Pancreas (tissue), 10 donors: ENCODE measurements at regions not wholly inside any gene's neighbourhood (a gene's known extent, or its start where the extent isn't known, plus 50 kb on each side); places are given as distances from the start of the nearest gene placed in this dataset.

Experiments used
- ATAC-seq, 4 donors: fragments of 200-7000 bp; cut with Tn5 transposase; one replicate each; pipeline versions ENCODE4 v1.8.0 to v1.9.1; 2020; ENCODE audit warnings: mild to moderate bottlenecking in 4 of 4, moderate library complexity in 4 of 4
- DNase-seq, 6 donors: peaks; one replicate each; pipeline ENCODE4 v3.0.0-alpha.2; 2020
- FAIRE-seq: peaks from 2 replicates; lab custom pipeline; 2012; peaks lifted over from hg19 to GRCh38; lab: Jason Lieb, UNC
- H3K27ac ChIP-seq, 4 donors: fragments of 200-600 bp; sonication (generic); 1 replicate in 3 of 4; 2 replicates in 1 of 4; pipeline versions ENCODE4 v1.5.0 to v1.8.0; 2020
- H3K27me3 ChIP-seq, 4 donors: fragments of 200-600 bp; one replicate each; pipeline ENCODE4 v1.8.0; 2021
- H3K36me3 ChIP-seq, 3 donors: fragments of 200-600 bp; sonication (generic) in 1 of 3; one replicate each; pipeline versions ENCODE4 v1.5.0 to v1.8.0; 2020 to 2021
- H3K4me1 ChIP-seq, 3 donors: fragments of 200-600 bp; one replicate each; pipeline ENCODE4 v1.8.0; 2021
- H3K4me3 ChIP-seq, 4 donors: fragments of 200-600 bp; sonication (generic) in 2 of 4; one replicate each; pipeline versions ENCODE4 v1.5.0 to v1.8.0; 2020 to 2021
- H3K9me3 ChIP-seq, 4 donors: fragments of 200-600 bp; one replicate each; pipeline ENCODE4 v1.8.0; 2021
- CTCF ChIP-seq, 4 donors: fragments of 200-600 bp; sonication (generic) in 3 of 4; IDR thresholded peaks; one replicate each; pipeline versions ENCODE4 v1.5.0 to v1.8.0; 2021; ENCODE audit warnings: antibody characterized with exemption in 4 of 4
- WGBS, 2 donors: extraction: QIAGEN DNeasy Blood & Tissue Kit; methylation state at CpG; one replicate each; pipeline ENCODE4 v1.1.7; 2013; 5-methylcytosine and 5-hydroxymethylcytosine counted together
- intact Hi-C, 3 donors: fragments of 100-400 bp; cut with DNase I; formaldehyde crosslinking; loops; one replicate each; pipeline versions ENCODE4 v1.11.1 to v1.14.2; 2022
- donor health status: healthy with polysubstance abuse.
- donor health status: DM: no; HTN: no; CAD: no; lungs with moderate emphysema.
- donor health status: DM: no; HTN: no; CAD: no.
- donor health status: control.
- donor health status: control.
- donor health status: Bipolar disorder and iron deficiency.
- donor health status: DM: yes; HTN: yes; CAD: no.
- donor health status: DM: no; HTN: no; CAD: no.
- donor health status: DM: no; HTN: no; CAD: no.
- donor health status: DM: yes; HTN: yes; CAD: no.

DNA sequence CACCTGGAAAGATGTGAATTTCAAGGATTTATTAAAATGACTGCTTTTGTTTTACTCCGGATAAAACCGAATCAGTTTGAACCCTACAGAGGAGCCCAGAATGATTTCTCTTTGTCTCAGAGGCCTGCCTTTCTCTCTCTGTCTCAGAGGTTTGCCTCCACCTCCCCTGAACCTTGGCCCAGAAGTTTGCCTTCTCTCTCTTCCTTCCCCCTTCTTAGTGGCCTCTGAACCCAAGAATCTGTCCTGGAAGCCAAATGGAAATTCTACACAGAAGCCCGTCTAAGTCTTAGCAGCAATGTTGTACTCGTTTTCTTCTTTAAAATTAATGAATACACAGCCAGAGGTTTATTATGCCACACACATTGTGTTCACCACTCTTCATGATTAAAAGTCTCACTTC lies 200.7 kb downstream of the SOCS6 start:
- intact Hi-C loops, result no loop called here
- DNase-seq, result no peak
- Histone ChIP-seq H3K27ac (no peak overlapping the region), H3K36me3 (no peaks in the 10 kb centered on the region), H3K4me1 (peaks cover 0 to 3% (median 0%) of the 10 kb centered on the region in 3 donors), H3K9me3 (no peaks in the 10 kb centered on the region), H3K27me3 (no peaks in the 10 kb centered on the region), H3K4me3 (no peak overlapping the region)
- no peak for FAIRE-seq
- WGBS, 2 donors, result 17 to 24% methylated on average over 4 of the region's 4 CpGs
- ATAC-seq, result no peak
- TF ChIP-seq CTCF (IDR thresholded peaks at IDR 0.05), result no peak

DNA sequence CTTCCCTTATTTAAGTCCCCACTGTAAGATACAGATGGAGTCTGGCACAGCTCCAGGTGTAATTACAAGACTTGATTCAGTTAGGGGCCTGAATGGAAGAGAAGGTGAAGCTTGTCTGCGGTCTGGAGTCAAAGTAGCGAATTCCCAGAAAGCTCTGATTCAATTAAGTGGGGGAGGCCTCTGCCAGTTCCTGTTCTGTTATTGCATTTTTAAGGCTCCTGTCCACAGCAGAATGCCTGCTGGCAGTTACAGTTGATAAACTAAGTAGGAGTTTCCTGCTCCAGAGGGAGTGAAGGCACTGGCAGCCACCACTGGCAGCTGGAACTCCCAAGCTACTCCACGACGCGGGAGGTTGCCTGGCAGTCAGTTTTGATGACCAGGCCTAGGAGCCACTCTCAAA lies 181.1 kb downstream of the SOCS6 start:
- FAIRE-seq (no peak), DNase-seq (no peak), ATAC-seq (peak in 2 of 4 donors; percentile 32 to 34)
- Histone ChIP-seq H3K27me3 (no peaks in the 10 kb centered on the region), H3K27ac (no peak overlapping the region), H3K4me3 (no peak overlapping the region), H3K4me1 (no peaks in the 10 kb centered on the region), H3K36me3 (no peaks in the 10 kb centered on the region), H3K9me3 (no peaks in the 10 kb centered on the region)
- WGBS, 2 donors, result 41 to 50% methylated on average over 5 of the region's 5 CpGs
- TF ChIP-seq CTCF (IDR thresholded peaks at IDR 0.05), result no peak
- intact Hi-C loops, result no loop called here

DNA sequence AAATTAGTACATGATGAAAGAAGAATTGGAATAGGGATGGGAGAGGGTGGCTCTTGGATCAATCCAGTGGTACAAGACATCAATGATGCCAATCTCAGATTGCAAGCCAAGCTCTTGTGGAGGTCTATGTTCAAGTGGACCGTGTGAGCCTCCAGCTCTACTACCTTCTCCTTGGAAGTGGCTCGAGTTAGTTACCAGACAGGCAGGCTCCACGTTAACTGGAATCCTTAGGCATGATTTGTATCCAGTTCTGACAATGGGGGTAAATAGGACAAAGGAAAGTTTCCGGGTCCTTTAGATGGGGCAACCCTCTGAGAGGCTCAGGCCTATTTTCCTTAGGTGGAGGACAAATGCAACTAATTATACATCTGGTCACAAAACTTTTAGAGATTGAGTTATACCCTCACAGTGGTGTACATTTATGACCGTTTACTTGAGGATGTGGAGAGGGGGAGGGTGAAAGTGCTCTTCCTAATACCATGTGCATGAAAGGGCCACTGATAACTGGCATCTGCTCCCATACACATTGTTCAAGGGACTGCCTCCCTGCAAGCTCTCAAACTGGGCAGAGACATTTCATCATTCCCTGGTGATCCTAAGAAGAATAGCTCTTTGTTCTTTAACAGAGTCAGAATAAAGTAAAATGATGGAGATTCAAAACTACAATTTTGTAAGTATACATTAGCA lies 180.2 kb downstream of the SOCS6 start:
- 61 to 70% methylated on average over 5 of the region's 5 CpGs for WGBS, 2 donors
- Histone ChIP-seq H3K27ac (no peak overlapping the region), H3K4me3 (no peak overlapping the region), H3K9me3 (no peaks in the 10 kb centered on the region), H3K27me3 (no peaks in the 10 kb centered on the region), H3K4me1 (peaks cover 0 to 7% (median 0%) of the 10 kb centered on the region in 3 donors), H3K36me3 (no peaks in the 10 kb centered on the region)
- intact Hi-C loops, result no loop called here
- no peak for DNase-seq
- no peak for FAIRE-seq
- TF ChIP-seq CTCF (IDR thresholded peaks at IDR 0.05), result no peak
- no peak for ATAC-seq

DNA sequence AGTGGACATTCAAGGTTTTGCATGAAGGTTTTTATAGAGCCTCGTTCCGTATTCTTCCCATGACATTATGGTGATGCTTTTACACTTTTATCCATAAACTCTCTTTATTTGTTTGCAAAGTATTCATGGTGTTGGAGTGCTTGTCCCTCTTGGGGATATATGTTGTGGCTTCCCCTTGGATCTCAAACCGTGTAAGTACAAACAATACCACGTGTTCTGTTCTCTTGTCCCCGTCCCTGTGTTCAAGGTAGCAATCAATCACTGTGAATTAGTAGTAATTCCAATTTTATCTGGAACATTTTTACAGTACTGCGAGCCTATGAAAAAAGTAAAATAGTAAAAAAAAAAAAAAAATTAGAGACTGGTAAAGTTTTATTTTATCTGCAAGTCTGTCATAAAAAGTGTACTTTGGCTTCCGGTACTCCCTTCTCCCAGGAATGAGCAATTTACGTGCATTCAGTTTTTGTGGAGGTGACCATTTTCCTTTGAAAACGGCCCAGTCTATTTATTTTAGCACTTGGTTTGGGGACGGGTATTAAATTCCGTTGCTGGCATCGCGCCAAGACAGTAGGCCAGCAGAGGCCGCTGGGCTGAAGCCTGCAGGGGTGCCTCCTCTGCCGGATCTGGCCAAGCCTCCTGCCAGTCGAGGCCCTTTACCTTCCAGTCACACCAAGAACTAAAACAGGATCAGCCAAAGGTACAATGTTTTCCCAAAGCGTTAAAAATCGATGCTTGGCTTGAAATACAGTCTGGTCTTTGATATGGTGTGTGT lies 175.7 kb downstream of the SOCS6 start:
- peak overlapping the region in 2 of 4 donors; percentile 18 to 35 for H3K4me3 ChIP-seq
- 6 to 9% methylated on average over 18 of the region's 18 CpGs for WGBS, 2 donors
- ATAC-seq (peak; percentile 66 to 95 (median 90)), DNase-seq (peak; percentile 56 to 90 (median 70)), FAIRE-seq (no peak)
- H3K27me3 ChIP-seq, result no peaks in the 10 kb centered on the region
- peaks cover 0 to 10% (median 0%) of the 10 kb centered on the region in 3 donors for H3K4me1 ChIP-seq
- peak overlapping the region in 1 of 4 donors; percentile 2 for H3K27ac ChIP-seq
- TF ChIP-seq CTCF (IDR thresholded peaks at IDR 0.05), result no peak
- no peaks in the 10 kb centered on the region for H3K9me3 ChIP-seq
- intact Hi-C loops, result no loop called here
- no peaks in the 10 kb centered on the region for H3K36me3 ChIP-seq

DNA sequence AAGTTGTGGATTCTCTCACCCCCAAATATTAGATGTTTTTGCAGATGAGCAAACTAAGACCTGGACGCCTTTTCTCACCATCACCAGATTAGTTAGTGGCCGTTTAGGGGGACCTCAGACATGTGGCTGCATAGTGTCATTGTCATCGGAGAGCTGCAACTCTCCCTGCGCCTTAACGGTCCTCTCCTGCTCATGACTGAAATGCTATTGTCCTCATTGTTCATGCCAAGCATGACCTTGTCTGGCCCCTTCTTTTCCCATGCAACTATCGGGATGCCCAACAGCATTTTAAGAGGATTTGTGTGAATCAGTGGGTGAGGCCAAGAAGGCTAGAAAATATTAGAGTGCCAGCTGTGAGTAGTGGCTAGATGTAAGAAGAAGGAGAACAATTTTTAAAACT lies 174.2 kb downstream of the SOCS6 start:
- Histone ChIP-seq H3K27me3 (no peaks in the 10 kb centered on the region), H3K27ac (no peak overlapping the region), H3K36me3 (no peaks in the 10 kb centered on the region), H3K4me3 (no peak overlapping the region), H3K9me3 (no peaks in the 10 kb centered on the region), H3K4me1 (peaks cover 0 to 10% (median 0%) of the 10 kb centered on the region in 3 donors)
- FAIRE-seq (no peak), ATAC-seq (no peak), DNase-seq (no peak)
- 73 to 83% methylated on average over 6 of the region's 6 CpGs for WGBS, 2 donors
- intact Hi-C loops, result no loop called here
- TF ChIP-seq CTCF (IDR thresholded peaks at IDR 0.05), result no peak
